ENCODE measurements at regions not wholly inside any gene's neighbourhood (a gene's known extent, or its start where the extent isn't known, plus 50 kb on each side); places are given as distances from the start of the nearest gene placed in this dataset.
A peak's percentile ranks its signal among the peaks of the same experiment; 100 is the strongest.

DNA sequence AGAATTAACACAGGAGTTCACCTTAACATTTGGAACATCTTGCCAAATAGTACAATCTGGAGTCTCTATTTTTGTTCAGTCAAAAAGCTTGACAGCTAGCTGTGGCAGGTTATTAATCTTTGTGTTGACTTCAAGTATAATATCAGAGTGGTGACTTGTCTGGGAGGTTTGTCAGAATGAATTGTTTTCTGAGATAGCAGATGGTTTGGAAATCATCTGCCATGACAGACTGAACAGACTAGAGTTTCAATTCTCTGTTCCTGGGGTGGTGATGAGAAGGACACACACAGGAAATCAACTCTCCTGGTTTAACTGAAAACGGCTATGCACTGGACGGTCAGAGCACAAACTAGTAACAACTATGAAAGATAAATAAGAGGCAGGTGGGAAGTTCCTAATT is 203.3 kb upstream of the EMCN start:
- DNase-seq, result no peak

DNA sequence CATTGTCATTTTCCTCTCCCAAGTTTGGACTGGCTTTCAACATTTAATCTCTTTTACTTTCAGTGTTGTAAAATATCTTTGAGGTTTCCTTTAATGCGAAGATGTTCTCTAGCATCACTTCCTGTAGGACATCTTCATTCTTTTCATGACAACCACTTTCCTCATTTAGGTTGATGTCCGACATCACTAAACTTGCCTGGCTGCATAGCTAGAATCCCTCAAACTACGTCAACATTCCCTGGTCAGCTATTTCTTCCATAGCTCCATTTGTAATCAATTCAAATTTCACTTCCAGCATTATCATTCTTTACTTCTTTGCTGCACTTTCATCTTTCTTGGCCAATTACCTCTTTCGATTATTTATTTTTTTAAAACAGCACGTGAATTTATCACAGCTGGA is 198.6 kb upstream of the EMCN start:
- DNase-seq, result no peak

DNA sequence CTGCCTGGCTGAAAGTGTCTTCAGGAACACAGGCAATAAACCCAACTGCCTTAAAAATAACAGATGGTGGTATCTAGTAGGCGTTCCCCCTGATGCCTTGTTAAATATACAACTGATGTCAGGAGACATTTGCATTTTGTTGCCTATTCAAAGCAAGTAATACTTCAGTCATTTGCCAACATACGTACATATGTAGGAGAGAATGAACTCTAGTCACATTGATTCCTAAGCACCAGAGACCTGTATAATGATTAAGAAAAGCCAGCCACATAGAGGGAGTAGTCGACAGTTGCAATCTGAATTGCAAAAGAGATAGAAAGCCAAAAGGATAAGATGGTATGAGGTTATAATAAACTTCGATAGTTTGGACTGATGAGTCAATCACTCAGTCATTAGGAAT is 191.0 kb upstream of the EMCN start:
- no peak for DNase-seq

DNA sequence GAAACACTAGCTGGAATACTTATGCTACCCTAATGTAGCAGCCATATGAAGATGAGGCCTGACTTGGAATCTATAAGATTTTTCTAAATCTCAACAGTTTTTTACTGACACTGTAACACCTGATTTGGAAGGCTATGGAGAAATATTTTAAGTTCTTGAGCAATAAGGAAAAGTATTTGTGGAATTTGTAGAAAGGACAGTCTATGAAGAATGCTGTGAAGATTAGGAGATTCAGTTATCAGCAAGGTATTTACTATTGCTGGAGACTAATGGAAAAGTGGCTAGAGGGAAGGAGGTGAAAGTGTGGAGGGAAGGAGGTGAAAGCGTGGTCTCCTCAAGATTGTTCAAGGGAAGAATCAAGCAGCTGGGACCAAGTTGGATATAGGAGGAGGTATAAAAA is 190.0 kb upstream of the EMCN start:
- DNase-seq, result no peak

- no peak for DNase-seq
Observed at GRCh38 chr4:100696531-100696930, 178.7 kb upstream of the EMCN start.

DNA sequence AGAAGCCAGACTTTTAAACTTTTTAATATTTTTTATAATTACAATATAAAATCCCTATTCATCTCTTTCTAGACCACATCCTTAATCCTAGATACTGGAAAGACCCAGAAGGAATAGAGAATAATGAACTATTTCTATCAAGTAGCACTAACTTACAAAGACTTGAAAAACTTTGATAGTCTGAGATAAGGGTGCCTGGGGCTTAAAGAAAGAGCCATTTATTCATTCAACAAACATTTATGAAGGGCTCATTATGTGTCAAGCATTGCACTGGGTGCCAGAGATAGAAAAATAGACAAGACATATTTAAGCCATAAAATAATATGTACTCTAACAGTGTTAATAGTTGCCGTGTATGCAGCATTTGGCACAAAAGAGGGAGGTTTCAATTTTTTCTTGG is 178.0 kb upstream of the EMCN start:
- no peak for DNase-seq

DNA sequence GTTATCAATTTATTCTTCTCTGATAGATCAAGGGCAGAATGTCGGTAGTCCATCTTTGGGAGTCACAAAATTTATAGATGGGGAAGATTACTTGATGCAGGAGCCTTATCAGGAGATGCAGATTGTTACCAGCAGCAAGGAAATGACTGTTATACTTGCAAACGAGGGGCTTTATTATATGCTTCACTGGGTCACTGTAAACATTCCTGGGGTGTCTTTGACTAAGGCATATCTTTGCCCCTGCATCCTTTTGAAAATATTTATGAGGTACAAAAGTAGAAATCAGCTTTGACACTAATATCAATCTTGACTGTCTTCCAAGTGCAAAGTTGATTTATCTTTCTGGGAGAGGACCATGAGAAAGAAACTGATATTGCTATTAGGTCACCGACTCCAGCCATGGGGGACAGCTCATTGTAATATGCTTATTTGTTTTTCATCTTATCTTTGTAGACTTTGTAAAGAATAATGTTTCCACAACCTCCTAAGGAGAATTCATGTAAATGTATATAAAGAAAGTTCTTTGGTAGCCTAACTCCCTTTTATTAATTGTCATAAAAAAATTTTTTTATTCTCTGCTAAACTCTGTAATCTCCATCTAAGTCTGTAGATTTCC is 177.3 kb upstream of the EMCN start:
- no peak for DNase-seq

DNA sequence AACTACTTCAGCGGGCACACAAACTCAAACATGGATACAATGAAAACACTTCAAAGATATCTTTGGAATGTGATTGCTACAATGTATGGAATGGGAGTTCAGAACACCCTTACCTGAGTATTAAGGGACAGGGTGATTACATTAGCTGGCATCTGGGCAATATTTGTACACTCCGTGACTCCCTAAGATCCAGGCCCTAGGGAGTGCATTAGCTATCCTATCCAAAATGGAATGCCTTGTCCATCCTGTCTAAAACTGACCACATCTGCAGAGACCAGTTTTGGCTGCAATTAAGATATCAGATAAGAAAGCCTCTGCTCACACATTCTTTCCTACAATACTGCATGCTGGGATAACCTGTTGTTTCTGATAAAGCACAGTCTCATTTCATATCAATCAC is 176.6 kb upstream of the EMCN start:
- DNase-seq, result no peak

DNA sequence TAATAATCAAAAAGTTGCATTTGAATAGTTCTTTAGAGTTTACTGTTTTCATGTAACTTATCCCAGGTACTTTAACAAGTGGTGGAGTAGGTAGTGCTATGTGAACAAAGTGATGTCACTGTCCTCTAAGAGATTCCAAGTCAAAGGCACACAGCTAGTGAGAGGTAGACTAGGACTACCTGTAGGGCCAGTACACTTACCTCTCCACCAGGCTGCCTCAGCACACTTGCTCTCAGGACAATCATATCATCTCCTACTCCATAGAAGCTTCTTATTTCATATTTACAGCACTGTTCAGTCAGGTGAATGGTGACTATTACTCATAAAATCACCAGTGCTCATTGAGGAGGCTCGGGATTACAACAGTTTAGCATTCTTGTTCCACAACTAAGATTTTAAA is 173.0 kb upstream of the EMCN start:
- DNase-seq, result no peak

GRCh38 chr4:100688368-100688767 is 170.5 kb upstream of the EMCN start:
- no peak for DNase-seq

- no peak for DNase-seq
Observed at GRCh38 chr4:100682477-100683218, 164.8 kb upstream of the EMCN start.

DNA sequence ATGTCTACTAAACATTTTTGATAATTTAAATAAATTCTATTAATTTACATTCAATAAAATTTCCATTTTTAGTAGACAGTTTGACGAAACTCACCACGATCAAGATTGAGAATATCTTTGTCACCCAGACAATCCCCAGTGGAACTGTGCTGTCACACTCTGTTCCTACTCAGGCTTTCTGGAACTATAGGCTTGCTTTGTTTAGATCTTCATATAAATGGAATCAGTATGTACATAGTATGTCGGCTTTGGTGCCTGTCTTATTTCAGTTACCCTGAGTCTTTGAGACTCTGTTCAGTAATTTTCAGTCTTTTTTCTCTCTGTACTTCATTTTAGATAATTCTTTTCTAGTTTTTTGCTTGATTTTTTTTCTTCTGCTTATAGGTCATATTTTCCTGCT is 163.5 kb upstream of the EMCN start:
- DNase-seq, result no peak

DNA sequence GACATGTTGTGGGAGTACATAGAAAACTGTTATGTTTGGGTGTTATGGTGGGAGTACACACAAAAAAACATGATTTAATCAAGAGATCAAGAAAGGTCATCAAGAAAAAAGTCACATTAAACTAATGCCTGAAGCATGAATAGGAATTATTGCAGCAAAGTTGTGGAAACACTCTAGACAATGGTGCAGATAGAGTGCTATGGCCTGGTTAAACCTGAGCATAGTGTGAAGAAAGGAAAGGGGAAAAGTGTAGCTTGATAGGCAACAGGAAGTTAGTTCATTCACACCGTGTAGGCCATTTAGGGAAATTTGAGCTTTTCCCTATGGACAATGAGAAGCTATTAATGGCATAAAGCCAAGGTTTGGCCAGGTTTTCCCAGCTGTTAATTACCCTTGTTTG is 162.1 kb upstream of the EMCN start:
- DNase-seq, result peak; percentile 13

- no peak for DNase-seq
Observed at GRCh38 chr4:100674976-100675375, 157.2 kb upstream of the EMCN start.

GRCh38 chr4:100657187-100657586 is 139.4 kb upstream of the EMCN start:
- DNase-seq, result no peak

DNA sequence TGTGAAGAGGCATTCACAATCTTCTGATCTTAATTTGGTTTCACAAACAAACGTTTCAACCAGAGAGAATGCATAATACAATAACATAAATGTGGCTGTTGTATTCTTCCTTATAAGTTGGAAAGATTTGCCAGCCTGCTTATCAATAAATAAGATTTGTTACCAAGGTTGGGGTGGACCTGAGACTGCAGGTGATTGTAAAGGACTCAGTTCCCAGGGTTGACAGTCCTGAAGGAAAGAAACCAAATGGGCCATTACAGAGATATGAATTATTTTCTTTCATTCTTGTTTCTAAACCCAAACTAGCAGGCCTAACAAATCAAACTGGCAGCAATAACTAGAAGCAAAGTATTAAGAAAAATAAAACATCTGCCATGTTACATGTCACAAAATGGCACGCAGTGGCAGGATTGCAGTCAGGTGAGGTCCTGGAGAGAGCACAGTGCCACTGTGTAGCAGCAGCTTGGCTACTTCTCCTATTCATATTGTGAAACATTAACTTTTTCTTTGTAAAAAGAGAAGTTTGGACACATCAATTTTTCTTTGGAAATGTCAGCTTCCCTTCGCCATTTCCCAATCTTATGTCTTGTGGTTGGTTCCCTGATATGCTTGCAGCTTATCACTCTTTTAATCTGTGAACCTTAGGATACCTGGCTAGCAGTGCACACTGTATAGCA is 133.8 kb upstream of the EMCN start:
- no peak for DNase-seq

GRCh38 chr4:100649417-100649816 is 131.6 kb upstream of the EMCN start:
- no peak for DNase-seq

DNA sequence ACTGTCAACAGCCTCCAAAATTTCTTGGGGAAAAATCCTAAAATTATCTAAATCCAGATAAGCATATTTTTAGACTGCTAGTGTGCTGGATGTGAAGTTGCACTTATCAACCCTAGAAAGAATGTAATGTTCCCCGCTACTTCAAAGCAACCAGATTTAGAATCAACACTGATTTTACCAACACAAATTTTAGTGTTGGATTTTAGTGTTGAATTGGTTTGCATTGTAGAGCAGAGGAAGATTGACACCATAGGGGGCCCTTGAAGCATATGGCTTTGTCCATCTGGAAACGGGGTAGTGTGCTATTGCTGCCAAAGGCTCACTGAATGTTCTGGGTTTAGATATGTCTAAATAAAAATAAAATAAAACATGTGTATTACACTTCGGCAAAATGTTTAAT is 126.3 kb upstream of the EMCN start:
- DNase-seq, result no peak

- DNase-seq, result no peak
Observed at GRCh38 chr4:100641336-100641735, 123.5 kb upstream of the EMCN start.

DNA sequence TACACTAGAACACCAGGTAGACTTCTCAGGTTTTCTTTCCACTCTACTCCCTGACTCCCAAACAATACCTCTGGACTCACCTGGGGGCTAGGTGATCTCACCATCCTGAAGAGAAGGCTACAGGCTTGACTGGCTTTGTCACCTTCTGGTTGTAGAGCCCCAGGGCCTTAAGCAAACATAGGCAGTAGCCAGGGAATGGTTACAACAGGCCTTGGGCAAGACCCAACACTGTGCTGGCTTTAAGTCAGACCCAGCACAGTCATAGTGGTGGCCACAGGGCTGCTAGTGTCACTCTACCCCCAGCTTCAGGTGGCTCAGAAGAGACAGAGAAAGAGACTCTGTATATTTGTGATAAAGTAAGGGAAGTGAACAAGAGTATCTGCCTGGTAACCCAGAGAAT is 118.1 kb upstream of the EMCN start:
- DNase-seq, result no peak

DNA sequence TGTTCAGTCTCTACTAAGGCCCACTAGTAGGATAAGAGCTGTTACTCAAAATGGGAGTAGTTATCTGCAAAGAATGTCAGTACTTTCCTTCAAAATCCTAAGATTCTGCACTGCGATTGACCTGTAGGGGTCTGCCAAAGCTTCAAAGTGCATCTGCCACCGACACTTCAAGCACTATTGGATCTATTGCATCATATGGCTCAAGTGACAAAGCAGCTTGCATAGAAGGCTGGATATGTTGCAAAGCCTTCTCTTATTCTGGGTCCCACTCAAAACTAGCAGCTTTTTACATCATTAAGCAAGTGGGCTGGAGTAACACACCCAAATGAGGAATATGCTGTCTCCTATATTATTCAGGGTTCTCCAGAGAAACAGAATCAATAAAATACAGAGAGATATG is 115.4 kb upstream of the EMCN start:
- no peak for DNase-seq

GRCh38 chr4:100632163-100632562 is 114.3 kb upstream of the EMCN start:
- peak; percentile 64 for DNase-seq

GRCh38 chr4:100631281-100631968 is 113.6 kb upstream of the EMCN start:
- peak; percentile 74 for DNase-seq

- DNase-seq, result no peak
Observed at GRCh38 chr4:100630341-100630740, 112.5 kb upstream of the EMCN start.

Measured in NCI-H1092 treated with DMSO at 0.1 percent for 48 hours (cell line).